Fibroblast of mammary gland (primary cell): ENCODE measurements at regions not wholly inside any gene's neighbourhood (a gene's known extent, or its start where the extent isn't known, plus 50 kb on each side); places are given as distances from the start of the nearest gene placed in this dataset.

Source experiments
- DNase-seq: peaks from one replicate; pipeline ENCODE4 v3.0.0-alpha.2; 2010; ENCODE audit warnings: low read depth
- H3K4me3 ChIP-seq: 2 replicates; pipeline ENCODE4 v1.5.1; 2011; ENCODE audit warnings: low read depth, mild to moderate bottlenecking, low read length, moderate library complexity; ENCODE audit not compliant: control insufficient read depth
- TF ChIP-seq, protein P1 (sequence below): conservative IDR thresholded peaks from 2 replicates; pipeline ENCODE4 v1.5.1; 2011; ENCODE audit warnings: low read depth, low read length, inconsistent platforms; ENCODE audit not compliant: control insufficient read depth, insufficient read depth

DNA sequence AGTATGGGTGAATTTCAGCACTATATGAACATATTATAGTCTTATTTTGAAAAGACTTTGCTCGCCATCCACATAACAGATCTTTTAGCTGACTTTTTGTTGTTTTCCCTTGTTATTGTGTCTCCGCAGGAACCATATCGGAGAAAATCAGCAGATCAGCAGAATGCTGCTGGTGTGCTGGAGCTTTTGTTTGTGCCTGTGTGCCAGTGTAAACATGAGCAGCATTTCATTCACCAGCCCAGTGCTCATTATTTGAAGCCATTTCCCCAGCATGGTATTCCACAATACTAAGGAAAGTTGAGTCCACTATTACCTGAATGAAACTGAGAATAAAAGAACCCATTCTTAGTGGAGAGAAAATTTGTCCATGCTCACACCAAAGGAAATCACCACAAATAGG is 261.8 kb upstream of the ARX start:
- TF ChIP-seq, protein P1, sequence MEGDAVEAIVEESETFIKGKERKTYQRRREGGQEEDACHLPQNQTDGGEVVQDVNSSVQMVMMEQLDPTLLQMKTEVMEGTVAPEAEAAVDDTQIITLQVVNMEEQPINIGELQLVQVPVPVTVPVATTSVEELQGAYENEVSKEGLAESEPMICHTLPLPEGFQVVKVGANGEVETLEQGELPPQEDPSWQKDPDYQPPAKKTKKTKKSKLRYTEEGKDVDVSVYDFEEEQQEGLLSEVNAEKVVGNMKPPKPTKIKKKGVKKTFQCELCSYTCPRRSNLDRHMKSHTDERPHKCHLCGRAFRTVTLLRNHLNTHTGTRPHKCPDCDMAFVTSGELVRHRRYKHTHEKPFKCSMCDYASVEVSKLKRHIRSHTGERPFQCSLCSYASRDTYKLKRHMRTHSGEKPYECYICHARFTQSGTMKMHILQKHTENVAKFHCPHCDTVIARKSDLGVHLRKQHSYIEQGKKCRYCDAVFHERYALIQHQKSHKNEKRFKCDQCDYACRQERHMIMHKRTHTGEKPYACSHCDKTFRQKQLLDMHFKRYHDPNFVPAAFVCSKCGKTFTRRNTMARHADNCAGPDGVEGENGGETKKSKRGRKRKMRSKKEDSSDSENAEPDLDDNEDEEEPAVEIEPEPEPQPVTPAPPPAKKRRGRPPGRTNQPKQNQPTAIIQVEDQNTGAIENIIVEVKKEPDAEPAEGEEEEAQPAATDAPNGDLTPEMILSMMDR = no peak
- H3K4me3 ChIP-seq = no peak overlapping the region
- DNase-seq = no peak

DNA sequence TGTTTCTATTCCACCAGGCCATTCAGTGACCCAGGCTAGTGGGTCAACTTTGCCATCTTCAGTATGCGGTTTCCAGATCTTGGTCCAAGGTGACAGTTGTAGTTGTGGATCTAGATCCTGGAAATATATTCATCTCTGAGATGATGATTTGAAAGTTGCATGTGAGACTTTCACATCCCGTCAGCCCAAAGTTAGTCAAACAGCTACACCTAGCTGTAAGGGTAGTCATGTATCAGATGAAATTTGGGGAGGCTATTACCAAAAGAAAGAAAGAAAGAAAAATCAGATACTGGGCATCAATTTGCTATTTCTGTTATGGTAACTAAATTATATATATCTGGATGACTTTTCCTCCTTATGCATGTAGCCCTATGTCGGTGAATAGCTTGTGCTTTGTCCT is 259.4 kb upstream of the ARX start:
- DNase-seq = no peak
- TF ChIP-seq, protein P1 = no peak
- no peak overlapping the region for H3K4me3 ChIP-seq

DNA sequence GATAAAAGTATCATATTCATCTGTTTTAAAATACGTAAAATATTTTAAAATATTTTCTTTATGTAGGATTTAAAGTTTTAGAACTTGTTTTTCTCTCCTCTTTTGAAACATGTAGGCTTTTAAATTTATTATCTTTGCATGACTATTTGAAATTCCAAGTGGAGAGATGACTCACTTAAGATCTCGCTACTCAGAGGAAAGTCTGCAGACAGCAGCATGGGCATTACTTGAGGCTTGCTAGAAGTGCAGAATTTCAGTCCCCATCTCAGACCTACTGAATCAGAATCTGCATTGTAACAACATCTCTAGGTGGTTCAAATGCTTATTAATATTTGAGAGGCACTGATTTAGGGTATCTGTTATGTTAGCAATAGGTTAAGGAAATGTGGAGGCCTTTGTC is 225.7 kb upstream of the ARX start:
- TF ChIP-seq, protein P1 = no peak
- DNase-seq = no peak
- no peak overlapping the region for H3K4me3 ChIP-seq

DNA sequence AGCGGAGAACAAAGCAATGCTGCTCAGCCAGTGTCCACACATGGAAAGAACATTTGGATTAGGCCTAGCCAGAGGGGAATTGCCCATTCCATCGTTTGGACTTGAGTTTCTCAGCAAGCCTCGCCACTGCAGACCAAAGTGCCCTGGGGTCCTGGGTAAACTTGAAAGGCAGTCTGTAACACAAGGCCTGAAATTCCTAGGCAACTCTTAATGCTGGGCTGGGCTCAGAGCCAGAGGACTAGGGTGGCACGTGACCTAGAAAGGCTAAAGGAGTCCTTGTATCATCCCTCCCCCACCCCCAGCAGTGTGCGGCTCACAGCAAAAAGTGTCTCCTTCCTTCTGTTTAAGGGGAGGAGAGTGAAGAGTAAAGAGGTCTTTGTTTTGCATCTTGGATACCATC is 210.4 kb upstream of the ARX start:
- TF ChIP-seq, protein P1 = no peak
- DNase-seq = no peak
- no peak overlapping the region for H3K4me3 ChIP-seq

- H3K4me3 ChIP-seq = no peak overlapping the region
- TF ChIP-seq, protein P1 = no peak
- no peak for DNase-seq
These were observed 203.7 kb upstream of the ARX start for GRCh38 chrX:25219480-25219879.

GRCh38 chrX:25213611-25214010 is 197.8 kb upstream of the ARX start:
- TF ChIP-seq, protein P1 = no peak
- DNase-seq = no peak
- H3K4me3 ChIP-seq = no peak overlapping the region

DNA sequence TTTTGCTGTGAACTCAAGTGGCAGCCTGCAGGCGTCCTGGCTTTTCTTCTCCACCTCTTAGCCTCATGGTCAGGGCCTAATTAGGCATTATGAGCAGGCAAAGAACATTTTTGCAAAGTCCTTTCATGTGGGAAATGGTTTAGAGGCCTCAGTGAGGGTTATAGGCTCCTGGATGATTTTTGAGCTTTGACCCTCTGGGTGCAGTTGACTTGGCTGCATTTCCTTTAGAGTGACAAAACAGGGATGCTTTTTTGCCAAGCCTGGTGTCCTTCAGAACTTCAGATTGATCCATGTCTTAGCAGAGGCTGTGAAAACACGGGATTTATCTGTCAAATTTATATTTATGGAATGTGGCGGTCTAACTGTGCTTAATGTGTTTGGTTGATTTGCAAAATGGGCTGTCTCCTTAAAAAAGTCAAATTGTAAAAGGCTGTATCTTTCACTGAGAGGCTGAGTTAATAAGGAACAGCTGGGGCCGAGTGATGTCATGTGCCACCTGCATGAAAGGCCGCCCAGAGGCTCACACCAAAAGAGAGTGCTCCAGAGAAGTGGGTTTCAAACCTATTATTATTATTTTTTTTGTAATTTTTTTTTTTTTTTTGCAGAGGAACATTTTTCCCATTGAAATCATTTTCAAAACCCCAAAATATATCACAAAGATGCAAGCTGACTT is 192.2 kb upstream of the ARX start:
- no peak overlapping the region for H3K4me3 ChIP-seq
- TF ChIP-seq, protein P1 = no peak
- no peak for DNase-seq
